ENCODE measurements at regions not wholly inside any gene's neighbourhood (a gene's known extent, or its start where the extent isn't known, plus 50 kb on each side); places are given as distances from the start of the nearest gene placed in this dataset.

DNA sequence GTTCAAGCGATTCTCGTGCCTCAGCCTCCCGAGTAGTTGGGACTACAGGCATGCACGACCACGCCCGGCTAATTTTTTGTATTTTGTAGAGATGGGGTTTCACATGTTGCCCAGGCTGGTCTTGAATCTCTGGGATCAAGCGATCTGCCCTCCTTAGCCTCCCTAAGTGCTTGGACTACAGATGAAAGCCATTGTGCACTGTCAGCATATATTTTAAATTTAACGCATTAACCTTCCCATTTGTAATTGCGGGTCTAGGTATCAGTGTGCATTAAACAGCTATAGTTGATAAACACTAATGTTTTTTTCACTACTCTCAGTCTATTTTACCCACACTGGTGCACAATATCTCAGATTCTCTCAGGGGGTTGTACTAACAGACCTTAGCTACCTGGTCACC, 1930.8 kb downstream of the C4orf33 start:
- no peak for DNase-seq (ENCODE audit: low read depth, low spot score)

DNA sequence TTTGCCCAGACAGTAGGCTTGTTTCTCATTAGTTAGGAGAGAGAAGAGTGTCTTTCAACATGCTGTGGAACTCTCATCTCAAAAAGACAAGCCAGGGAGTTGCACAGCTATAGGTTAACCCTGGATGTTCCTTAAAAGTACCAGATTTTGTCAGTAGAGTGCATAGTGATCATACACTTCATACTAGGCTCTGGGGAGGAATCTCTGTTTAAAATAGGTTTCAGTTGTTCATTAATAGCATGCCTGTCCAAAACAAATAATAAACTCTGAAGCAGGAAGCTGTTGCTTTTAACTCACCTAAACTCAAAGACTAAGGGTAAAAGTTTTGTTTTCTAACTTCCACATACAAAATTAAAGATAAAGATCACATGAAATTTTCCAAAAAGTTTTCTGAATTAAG, 1948.4 kb downstream of the C4orf33 start:
- DNase-seq (ENCODE audit: low read depth, low spot score), result no peak

DNA sequence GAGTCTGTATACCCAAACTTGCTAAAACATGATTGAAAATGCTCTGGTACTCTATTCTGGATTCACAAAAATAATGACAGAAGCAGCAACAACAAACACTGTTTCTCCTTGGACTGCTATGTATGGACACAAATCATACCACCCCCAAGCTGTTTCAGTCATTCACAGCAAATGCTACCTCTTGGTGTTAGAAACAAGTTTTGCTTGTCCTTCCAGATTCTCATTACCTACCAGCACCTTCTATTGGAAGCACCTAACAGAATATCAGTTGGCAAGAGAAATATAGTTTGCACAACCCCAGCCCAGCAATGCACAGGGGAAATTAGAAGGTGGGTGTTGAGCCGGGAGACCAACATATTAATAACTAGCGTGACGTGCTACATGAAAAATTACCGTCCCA, 1950.9 kb downstream of the C4orf33 start:
- DNase-seq (ENCODE audit: low read depth, low spot score), result peak; percentile 5

DNA sequence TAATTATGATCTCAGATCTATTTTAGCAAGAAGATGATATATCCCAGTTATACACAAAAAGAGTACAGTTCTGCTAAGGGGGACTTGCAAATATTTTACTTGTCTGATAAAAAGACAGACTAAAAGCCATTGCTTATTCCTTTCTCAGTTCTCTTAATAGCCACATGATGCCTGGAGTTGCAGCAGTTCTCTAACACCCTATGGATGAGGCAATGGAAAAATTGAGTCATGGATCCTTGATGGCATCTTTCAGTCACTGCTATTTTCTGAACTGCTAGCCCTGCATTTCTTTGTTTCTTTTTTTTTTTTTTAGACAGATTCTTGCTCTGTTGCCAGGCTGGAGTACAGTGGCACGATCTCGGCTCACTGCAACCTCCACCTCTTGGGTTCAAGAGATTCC, 1956.7 kb downstream of the C4orf33 start:
- no peak for DNase-seq (ENCODE audit: low read depth, low spot score)

DNA sequence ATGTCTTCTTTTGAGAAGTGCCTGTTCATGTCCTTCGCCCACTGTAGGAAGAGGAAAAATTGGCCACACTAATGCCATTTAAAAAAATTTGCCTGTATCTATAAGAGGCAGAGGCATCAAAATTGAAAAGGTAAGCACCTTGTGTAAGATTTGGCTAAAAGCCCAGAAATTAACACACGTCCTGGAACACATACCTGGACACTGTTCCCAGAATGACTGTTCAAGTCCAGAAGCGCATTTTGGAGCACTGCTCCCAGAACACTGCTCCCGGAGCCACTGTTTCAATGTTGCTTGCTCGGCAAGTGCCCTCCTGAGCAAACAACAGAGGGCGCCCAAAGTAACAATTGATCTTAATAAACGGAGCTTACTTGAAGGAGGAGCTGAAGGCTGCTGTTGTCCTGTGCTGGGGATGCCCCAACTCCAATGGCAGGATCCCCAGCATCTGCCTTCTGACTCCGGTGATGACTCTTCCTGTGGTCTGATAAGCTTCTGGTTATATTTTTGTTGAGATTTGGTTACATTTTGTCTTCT, 1958.6 kb downstream of the C4orf33 start:
- DNase-seq (ENCODE audit: low read depth, low spot score), result peak; percentile 24

DNA sequence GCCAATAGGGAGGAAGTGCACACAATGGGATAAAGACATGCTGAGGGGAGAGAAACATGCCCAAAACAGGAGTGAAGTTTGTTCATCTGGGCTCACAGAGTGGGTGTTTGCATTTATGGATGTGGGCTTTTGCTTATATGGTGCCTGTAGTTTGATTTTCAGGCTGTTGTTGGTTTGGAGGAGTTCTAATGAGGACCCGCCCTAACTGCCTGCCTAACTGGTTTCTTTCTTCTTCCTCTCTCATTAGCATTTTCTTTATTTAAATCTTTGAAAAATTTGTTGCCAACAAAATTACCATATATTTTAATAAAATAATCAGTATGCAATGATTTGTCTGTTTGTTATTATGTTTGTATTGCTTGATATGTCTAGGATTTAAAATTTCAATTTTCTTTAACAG, 1965.8 kb downstream of the C4orf33 start:
- DNase-seq (ENCODE audit: low read depth, low spot score), result no peak

DNA sequence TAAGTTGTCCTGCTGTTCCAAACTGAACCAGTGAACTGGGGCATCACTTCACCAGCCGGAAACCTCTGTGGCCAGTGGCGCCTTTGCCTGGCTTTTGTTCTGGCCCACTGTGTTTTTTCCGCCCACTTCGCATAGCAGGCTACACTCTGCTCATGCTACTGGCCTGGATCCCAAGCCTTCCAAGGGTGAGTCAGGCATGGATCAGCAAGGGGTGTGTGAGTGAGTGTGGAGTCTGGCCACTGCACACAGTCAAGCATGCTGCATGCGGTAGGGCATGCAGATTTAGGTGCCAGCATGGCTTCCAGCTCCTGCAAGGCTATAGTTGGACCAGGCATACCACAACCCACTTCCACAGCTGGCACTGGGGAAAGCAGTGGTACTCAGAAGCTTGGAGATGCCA, 1967.9 kb downstream of the C4orf33 start:
- DNase-seq (ENCODE audit: low read depth, low spot score), result no peak

DNA sequence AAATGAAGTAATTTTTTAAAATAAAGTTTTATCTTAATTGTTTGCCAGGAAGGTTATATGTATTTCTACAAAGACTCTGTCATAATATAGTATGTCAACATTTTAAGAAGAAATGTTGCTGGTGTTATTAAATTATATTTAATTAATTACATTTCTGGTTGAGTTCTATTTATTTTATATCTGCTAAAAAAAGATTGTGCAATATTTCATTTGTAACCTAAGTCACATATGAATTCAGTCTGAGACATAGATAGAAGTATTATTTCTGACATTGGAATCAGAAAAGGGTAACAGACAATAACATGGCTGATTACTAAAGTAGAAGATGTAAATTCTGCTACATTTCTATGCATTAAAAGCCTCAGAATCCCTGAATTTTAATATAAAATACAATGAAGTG, 1985.1 kb downstream of the C4orf33 start:
- DNase-seq (ENCODE audit: low read depth, low spot score), result no peak

DNA sequence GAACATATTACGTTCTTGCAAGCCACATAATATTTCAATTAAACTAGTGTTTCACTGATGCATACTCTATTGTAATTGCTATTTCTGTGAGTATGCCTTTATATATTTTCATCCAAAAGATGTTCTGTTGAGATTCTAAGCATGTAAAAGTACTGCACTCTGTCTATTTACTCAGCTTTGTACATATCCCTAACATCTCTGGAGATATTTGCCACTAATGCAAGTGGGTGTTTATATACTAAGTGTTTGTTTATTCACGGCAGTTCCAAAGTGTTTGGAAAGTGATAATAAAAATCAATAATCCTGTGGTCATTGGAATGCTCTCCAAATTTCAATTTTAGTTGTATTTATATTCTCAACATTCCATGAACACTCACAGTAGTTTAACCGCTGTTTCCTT, 1989.0 kb downstream of the C4orf33 start:
- no peak for DNase-seq (ENCODE audit: low read depth, low spot score)

DNA sequence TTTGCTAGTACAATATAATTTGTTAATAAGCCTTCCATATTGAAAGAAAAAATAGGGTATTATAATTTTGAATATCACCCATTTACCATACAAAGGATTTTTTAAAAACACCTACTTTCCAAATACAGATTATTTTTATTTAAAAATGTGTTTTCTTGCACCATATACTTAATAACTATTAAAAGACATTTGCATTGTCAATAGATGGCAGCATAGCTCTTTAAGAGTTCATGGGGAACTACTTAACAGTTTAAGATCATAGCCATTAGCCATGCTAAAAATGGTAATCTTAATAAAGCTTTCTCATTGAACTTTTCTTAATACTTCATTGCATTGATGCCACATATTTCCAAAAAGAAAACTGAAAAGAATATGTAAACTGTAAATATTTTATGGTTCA, 1995.9 kb downstream of the C4orf33 start:
- no peak for DNase-seq (ENCODE audit: low read depth, low spot score)

DNA sequence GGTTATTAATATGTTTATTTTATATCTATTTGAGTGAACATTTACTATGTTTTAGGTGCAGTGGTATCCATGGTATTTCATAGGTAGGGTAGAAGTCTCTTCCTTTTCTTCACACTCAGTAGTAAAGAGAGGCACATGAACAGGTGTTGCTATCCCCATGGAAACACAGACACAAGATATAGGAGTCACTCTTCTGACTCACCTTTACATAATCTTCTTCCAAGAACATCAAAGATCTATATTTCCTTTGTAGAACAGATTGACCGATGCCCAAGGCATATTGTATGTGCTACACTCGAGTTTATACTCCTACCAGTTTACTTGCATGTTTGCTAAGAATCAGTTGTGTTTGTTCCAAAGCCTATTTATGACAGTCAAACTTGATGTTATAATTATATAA, 1997.4 kb downstream of the C4orf33 start:
- no peak for DNase-seq (ENCODE audit: low read depth, low spot score)

DNA sequence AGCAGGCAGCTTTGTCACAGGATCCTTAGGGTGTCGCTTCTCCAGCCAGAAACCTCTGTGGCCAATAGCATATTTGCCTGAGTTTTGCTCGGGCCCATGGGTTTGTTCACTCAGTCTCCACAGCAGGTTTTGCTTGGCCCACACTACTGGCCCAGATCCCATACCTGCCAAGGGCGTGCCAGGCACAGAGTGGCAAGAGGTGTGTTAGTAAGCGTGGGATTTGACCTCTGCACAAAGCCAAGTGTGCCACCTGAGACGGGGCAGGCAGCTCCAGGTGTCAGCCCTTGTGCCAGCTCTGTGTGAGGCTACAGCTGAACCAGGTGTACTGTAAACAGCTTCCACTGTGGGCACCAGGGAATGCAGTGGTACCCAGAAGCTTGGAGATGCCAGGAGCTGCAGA, 2003.0 kb downstream of the C4orf33 start:
- DNase-seq (ENCODE audit: low read depth, low spot score), result no peak

DNA sequence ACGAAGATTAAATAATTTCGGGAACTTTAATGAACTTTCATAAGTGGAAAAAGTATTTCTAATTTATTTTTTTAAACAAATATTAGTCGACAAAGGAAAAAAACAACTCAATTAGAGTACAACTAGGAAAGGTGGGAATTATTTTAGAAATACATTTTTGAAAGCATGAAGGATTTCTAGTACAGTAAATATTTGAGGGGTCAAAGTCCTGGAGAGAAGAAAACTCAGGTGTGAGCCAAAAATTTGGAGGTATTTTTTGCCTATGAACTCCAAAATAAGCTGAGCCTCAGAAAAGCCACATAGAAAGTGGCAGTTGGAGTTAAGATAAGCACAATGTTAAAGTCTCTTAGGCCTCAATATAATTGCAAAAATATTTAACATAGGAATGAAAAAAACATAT, 2017.3 kb downstream of the C4orf33 start:
- DNase-seq (ENCODE audit: low read depth, low spot score), result no peak

DNA sequence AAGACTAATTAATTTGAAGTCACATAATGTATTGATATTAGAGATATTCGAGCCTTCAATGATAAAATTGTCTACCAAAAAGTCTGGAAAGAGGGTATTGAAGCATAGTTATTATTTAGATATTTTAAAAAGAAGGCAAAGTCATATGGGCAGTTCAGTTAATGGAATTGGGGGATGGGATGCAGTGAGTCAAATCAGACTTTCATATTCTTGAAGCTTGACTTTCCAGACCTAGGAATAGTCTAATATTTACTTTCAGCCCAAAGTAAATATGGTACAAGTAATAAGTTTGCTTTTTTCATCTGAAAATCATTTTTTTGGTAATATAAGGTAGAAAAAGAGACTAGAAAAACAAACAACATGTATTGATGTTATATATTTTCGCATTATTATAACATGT, 2017.8 kb downstream of the C4orf33 start:
- DNase-seq (ENCODE audit: low read depth, low spot score), result no peak

DNA sequence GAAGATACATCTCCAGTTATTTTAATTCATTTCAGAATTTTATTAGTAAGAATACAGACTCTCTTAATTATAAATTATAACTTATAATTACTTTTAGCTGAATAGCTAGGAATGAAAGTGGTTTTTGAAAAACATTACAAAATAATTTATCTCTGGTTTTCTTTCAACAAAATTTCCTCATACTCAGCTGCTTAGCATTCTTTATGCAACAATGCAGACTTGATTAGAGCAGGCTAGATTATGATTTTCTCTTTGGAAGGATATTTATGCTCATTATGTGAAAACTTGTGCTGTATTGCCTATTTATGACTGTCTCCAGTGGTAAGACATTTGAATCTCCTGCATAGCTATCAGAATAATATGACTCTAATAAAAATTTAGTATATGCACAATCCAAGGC, 2023.7 kb downstream of the C4orf33 start:
- no peak for DNase-seq (ENCODE audit: low read depth, low spot score)

DNA sequence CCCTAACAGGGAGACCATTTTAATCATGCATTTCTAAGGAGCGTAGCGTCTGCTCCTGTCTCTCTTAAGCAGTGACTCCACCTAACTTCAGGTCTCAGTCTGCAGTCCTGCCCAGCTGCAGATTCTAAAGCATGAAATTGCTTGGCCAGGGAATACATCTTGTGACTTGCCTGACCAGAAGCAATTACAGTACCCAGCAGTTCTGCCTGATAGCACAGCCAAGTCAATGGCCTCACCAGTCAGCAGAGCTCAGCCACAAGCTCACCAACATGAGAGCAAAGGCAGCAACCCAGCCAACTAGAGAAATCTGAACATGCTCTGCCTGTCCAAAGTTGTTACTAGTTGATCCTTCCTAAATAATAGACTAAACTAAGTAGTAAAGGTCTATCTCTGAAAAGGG, 2011.9 kb upstream of the PCDH10 start:
- no peak for DNase-seq (ENCODE audit: low read depth, low spot score)

DNA sequence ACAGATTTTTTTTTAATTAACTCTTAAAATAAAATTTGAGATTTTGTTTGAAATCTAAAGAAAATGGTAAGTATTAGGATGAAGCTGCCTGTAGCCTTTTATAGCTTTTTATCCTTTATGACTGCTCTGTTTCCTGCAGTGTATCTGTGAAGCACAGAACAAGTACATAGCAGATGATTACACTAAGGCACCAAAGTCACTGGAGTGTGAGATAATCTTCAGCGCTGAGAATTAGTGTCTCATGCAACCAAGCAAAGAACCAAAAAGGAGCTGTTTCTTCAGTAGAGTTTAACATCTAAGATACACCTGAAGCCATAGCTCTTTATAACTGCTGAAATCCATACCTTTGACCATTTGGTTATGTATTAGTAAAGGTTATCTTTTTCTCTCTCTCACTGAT, 1989.8 kb upstream of the PCDH10 start:
- no peak for DNase-seq (ENCODE audit: low read depth, low spot score)

DNA sequence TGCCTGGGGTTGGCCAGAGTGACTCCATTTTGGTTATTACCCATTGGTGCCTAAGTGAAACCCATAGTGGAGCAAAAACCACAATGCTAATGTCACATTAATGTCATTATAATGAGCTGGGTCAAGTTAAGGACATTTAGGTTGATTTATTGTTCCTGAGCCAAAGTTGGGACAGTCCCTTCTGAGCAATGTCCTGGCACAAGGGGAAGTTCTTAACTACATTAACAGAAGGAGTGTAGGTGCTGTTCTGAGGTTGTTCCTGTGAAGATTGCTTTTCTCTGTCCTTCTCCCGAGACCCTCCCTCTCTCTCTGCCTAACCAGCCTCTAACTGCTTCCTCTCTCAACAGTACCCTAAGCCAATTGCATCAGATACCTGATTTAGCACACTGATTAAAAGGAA, 1956.8 kb upstream of the PCDH10 start:
- no peak for DNase-seq (ENCODE audit: low read depth, low spot score)

DNA sequence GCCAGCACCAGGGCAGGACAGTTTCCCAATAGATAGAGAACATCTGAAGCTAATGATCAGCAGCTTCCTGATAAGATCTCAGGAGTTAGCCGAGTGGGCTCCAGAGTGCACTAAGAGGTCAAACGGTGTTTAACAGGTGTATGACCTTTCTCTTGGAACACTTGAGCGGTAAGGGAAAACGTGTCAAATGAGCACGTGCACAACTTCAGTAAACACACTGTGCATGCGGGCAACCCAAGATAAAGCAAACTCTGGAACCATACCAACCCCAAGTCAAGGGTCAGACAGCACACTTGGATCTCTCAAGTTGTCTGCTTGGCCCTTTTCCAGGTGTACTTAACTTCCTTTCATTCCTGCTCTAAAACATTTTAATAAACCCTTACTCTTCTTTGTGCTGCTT, 1941.5 kb upstream of the PCDH10 start:
- no peak for DNase-seq (ENCODE audit: low read depth, low spot score)

DNA sequence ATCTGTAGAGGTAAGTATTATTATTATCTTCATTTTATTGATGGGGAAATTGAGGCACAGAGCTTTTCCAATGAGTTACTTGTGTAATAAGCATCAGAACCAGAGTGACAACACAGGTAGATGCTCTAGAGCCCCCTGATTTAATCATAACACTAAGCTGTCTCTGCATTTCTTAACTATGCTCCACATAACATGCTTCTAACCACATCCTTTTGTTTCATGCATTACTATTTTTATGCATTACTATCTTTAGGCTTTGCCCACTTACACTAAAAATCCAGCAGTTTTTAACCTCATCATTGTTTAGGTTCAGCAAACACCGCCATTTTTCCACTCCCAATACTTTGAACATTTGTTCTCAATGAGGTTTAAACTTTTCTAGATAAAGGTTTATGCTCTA, 1900.8 kb upstream of the PCDH10 start:
- DNase-seq (ENCODE audit: low read depth, low spot score), result no peak

DNA sequence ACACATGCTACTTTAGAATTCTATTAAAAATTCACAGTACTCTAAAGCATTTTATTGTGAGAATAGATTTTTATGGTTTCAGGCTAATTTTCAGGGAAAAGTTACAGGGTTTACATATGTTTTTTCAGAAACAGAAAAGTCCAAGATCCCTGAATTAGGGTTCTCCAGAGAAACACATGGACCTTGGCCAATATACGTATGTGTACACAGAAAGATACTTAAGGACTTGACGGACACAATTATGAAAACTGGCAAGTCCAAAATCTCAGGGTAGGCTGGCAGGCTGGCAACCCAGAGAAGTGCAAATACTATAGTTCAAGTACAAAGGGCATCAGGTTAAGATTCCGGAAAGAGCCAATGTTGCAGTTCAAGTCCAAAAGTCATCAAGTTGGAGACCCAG, 1897.8 kb upstream of the PCDH10 start:
- no peak for DNase-seq (ENCODE audit: low read depth, low spot score)

DNA sequence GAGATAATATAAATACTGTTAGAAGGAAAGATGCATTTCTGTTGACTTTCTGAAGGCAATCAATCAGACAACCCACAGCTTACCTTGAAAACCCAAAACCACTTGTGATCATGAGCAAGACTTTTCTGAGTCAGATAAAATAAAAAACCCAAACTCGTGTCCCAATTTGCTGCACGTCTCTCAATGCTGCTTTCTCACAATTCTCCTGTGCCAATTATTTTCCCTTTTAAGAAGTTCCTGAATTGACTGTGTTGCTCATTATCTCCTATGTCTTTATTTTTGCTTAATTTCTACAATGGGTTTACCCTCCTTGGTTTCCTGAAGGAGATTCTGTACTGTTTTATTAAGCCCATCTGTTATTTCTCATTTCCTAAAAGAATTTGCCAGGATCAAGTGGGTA, 1891.9 kb upstream of the PCDH10 start:
- DNase-seq (ENCODE audit: low read depth, low spot score), result no peak

DNA sequence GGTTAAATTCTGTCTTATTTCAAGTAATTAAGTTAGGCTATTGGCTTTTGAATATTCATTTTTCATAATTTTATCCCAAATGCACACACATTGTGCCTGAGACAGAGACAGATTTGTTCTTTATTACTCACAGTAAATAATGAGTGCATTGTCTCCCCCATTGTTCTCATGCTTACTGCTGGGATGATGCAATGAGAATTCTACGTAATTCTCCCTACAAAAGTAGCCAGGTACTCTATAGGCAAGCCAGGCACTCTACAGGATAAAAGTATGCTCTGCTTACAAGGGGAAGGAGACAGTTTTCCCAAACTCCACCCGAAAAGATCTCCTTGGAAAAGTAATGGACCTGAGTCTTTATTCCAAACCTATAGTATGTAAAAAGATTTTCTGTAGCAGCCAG, 1890.7 kb upstream of the PCDH10 start:
- DNase-seq (ENCODE audit: low read depth, low spot score), result no peak

DNA sequence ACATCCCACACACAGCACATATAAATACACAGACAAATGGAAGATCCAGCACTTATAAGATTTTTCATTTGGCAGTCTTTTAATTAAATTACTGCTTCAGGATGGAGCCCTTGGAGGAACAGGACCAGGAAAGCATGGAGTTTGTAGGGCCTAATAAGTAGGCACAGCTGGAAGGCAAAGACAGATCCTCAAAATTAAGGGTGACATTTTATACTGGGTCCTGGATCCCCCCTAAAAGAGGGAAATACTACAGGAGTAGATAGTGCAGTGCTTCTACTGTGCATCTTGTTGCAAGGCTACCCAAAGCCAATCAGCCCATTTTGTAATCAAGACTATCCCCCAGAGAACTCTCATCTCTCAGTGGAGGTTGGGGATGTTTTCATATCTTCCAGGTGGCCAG, 1860.7 kb upstream of the PCDH10 start:
- no peak for DNase-seq (ENCODE audit: low read depth, low spot score)

DNA sequence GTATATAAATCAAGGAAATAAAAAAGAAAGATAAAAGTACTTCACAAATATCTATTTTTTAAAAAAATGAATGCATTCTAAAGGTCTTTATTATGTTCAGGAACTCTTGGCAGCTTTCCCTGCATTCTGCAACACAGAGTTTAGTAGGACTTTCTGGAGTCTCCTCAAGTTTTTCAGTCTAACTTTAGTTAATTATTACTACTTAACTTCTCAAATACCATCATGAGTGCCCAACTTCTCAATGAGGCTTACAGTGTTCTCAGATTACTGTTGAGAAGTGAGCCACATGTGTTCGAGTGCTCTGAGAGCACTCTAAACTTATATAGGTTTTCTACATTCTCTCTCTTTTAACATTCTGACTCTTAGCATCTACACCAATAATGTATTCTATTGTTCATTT, 1852.9 kb upstream of the PCDH10 start:
- no peak for DNase-seq (ENCODE audit: low read depth, low spot score)

Measured in ELF-1 (cell line).